Choroid plexus epithelial cell (primary cell): ENCODE measurements at regions not wholly inside any gene's neighbourhood (a gene's known extent, or its start where the extent isn't known, plus 50 kb on each side); places are given as distances from the start of the nearest gene placed in this dataset.
A peak's percentile ranks its signal among the peaks of the same experiment; 100 is the strongest.

ENCODE experiments used
- DNase-seq: peaks from one replicate; pipeline ENCODE4 v3.0.0-alpha.2; 2010; ENCODE audit warnings: low read depth
- H3K4me3 ChIP-seq: 2 replicates; pipeline ENCODE4 v1.5.1; 2011; ENCODE audit warnings: low read depth, mild to moderate bottlenecking, control low read depth, low read length, moderate library complexity
- TF ChIP-seq, protein P1 (sequence below): conservative IDR thresholded peaks from 2 replicates; pipeline ENCODE4 v1.5.1; 2011; ENCODE audit warnings: low read depth, mild to moderate bottlenecking, control low read depth, inconsistent platforms, low read length, moderate library complexity

DNA sequence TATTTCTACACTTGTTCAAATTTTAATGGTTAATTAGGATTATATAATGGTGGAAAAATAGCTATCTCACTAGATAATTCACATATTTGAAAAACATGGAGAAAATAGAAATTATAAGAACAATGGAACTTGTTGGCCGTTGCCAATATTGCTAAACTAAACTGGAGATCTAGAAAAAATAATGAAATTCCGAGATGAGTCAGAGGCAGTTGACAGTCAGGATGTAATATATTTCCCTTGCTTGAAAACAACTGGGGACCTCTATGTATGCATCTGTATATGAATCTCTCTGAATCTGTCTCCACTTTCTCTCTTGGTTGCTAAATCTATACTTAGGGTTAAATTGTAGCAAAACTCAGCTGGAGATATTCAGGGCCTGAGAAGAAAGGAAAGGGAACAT, 1108.2 kb upstream of the GJE1 start:
- DNase-seq, result peak; percentile 18
- TF ChIP-seq, protein P1, sequence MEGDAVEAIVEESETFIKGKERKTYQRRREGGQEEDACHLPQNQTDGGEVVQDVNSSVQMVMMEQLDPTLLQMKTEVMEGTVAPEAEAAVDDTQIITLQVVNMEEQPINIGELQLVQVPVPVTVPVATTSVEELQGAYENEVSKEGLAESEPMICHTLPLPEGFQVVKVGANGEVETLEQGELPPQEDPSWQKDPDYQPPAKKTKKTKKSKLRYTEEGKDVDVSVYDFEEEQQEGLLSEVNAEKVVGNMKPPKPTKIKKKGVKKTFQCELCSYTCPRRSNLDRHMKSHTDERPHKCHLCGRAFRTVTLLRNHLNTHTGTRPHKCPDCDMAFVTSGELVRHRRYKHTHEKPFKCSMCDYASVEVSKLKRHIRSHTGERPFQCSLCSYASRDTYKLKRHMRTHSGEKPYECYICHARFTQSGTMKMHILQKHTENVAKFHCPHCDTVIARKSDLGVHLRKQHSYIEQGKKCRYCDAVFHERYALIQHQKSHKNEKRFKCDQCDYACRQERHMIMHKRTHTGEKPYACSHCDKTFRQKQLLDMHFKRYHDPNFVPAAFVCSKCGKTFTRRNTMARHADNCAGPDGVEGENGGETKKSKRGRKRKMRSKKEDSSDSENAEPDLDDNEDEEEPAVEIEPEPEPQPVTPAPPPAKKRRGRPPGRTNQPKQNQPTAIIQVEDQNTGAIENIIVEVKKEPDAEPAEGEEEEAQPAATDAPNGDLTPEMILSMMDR, result no peak
- no peak overlapping the region for H3K4me3 ChIP-seq

DNA sequence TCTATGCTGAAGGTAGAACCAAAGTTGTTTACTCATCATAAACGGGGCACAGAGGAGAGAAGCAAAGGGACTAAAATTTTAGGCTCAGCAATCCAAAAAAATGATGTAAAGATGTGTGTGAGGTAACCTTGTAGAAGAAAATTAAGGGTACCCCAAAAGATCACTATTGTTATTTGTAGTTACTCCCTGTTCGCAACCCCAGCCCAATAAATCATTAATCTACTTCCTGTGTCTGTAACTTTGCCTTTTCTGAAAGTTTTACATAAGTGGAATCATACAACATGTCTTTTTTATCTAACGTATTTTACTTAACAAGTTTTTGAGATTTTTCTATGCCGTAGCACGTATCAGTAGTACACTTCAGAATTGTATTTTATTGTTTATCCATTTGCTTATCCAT, 1114.8 kb upstream of the GJE1 start:
- no peak for DNase-seq
- H3K4me3 ChIP-seq, result no peak overlapping the region
- TF ChIP-seq, protein P1, result no peak

DNA sequence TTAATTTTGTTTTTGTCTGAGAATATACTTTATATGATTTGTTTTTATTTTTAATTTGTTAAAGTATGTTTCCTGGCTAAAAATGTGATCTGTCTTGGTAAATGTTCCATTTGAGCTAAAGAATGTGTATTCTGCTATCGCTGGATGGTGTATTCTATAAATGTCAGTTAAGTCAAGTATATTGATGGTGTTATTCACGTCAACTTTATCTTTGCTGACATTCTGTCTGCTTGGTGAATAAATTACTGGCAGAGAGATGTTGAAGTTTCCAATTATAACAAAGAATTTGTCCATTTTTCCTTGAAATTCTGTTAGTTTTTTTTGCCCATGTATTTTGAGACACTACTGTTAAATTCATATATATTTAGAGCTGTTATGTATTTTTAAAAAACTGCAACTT, 1131.8 kb upstream of the GJE1 start:
- TF ChIP-seq, protein P1, result no peak
- no peak for DNase-seq
- H3K4me3 ChIP-seq, result no peak overlapping the region

DNA sequence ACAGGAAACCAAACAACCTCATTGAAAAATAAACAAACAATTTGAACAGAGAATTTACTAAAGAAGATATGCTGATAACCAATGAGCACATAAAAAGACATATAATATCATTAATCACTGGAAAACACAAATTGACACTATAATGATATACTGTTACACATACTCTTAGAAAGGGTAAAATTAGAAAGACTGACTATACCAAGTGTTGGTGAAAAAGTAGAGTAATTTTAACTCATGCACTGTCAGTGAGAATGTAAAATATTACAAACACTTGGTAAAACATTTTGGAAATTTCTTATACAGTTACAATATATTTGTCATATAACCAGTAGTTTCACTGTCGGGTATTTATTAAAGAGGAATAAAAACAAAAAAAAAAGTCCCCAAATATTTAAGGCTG, 1139.2 kb upstream of the GJE1 start:
- TF ChIP-seq, protein P1, result no peak
- no peak overlapping the region for H3K4me3 ChIP-seq
- no peak for DNase-seq

DNA sequence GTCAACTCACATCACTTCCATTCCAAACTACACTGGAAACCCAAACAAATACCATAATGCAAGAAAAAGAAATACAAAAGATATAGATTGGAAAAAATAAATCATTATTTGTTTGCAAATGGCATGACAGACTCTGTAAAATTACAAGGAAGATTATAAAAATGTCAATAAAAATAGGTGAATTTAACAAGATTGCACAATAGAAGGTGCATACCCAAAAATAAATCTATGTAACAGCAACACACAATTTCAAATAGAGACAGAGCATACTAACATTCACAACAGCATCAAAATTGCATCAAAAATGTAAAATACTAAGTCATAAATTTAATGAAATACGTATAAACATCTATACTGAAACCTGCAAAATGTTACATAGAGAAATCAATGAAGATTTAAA, 1140.0 kb upstream of the GJE1 start:
- DNase-seq, result no peak
- no peak overlapping the region for H3K4me3 ChIP-seq
- TF ChIP-seq, protein P1, result no peak

DNA sequence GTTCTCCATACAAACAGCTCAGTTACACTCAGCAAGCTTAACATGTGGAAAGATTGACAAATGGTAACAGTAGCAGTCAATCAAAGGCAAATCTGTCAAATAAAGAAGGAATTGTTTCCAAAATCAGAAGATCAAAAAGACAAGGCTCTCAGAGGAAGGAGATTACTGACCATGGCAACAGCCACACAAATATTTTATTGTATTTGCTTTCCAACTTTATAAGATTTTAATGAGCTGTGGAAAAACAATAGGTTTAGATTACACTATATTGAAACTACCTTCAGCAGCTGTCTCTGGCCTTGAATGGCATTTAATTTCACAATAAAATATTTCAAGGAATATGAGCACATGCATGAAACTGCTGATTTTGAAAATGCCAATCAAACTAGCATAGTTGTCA, 1143.9 kb upstream of the GJE1 start:
- no peak overlapping the region for H3K4me3 ChIP-seq
- TF ChIP-seq, protein P1, result no peak
- DNase-seq, result peak; percentile 18

DNA sequence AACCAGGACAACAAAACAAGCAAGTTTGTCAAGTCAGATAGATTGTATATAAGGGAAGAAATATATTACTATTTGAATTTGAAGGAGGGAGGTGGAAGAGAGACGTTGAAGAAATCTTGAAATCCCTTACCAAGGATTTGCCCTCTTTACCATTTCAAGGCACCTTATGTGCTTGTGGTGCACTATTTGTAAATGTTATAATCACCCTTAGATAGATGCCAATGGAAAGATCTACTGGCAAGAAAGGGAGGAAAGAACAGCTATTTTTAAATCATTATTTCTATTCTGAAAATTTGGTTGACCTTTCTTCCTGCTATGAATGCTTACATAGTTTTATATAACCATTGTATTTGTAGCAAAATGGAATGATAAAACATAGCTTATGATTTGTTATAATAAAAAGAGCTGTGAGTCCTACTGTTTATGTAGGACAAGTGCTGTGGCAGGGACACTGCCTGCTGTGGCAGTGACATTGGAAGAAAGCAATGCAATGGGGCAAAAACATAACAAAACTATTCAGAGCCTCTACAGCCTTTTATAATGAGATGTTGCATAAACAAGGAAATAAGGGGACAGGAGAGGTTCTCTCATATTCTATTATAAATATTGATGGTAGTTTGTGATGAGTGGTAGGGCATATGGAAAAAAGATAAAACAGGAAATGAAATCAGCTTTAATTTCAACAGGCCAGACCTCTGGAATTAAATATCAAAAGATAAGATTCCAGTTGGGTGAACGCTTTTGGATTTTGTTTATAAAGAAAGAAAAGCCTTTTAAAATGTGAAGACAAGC, 1145.2 kb upstream of the GJE1 start:
- no peak overlapping the region for H3K4me3 ChIP-seq
- peak; percentile 4 for DNase-seq
- TF ChIP-seq, protein P1, result no peak
